WTC11 (cell line): ENCODE measurements at regions not wholly inside any gene's neighbourhood (a gene's known extent, or its start where the extent isn't known, plus 50 kb on each side); places are given as distances from the start of the nearest gene placed in this dataset.

ENCODE experiments used
- ATAC-seq: fragments of 200-7000 bp; cut with Tn5 transposase; 2 replicates; pipeline ENCODE4 v1.10.0; 2021; ENCODE audit warnings: mild to moderate bottlenecking, moderate library complexity
- CTCF ChIA-PET: fragments of 300-600 bp; sonication (Branson Sonifier 250); formaldehyde crosslinking; loops from one replicate; lab custom pipeline; 2021; ENCODE audit warnings: antibody characterized with exemption; lab: Charles Lee
- POLR2A ChIA-PET: fragments of 350-600 bp; sonication (Branson Sonifier 250); formaldehyde crosslinking; loops from one replicate; lab custom pipeline; 2021; ENCODE audit warnings: antibody characterized with exemption; lab: Charles Lee
- DNase-seq: peaks from one replicate; pipeline ENCODE4 v3.0.0; 2021; ENCODE audit warnings: low spot score
- H3K27ac Mint-ChIP-seq: 2 replicates; pipeline ENCODE4 v1.8.0; 2021; ENCODE audit warnings: mixed read lengths
- H3K27me3 Mint-ChIP-seq: 2 replicates; pipeline ENCODE4 v1.8.0; 2021; ENCODE audit warnings: low read depth, mild to moderate bottlenecking, moderate library complexity, mixed read lengths
- H3K36me3 Mint-ChIP-seq: 2 replicates; pipeline ENCODE4 v1.8.0; 2021; ENCODE audit warnings: mixed read lengths
- H3K4me1 Mint-ChIP-seq: 2 replicates; pipeline ENCODE4 v1.8.0; 2022; ENCODE audit warnings: mixed read lengths
- H3K4me3 Mint-ChIP-seq: 2 replicates; pipeline ENCODE4 v1.8.0; 2021; ENCODE audit warnings: mild to moderate bottlenecking, moderate library complexity, mixed read lengths
- H3K9me3 Mint-ChIP-seq: 2 replicates; pipeline ENCODE4 v1.8.0; 2021; ENCODE audit warnings: mixed read lengths
- ATF1 ChIP-seq: sonication (generic); formaldehyde crosslinking; IDR thresholded peaks from 2 replicates; pipeline ENCODE4 v1.8.1; 2023; ENCODE audit warnings: mild to moderate bottlenecking, moderate library complexity, missing genetic modification reagents
- CDX4 ChIP-seq: fragments of 250-450 bp; sonication (Bioruptor Pico); IDR thresholded peaks from 2 replicates; pipeline ENCODE4 v1.9.0; 2021; ENCODE audit warnings: moderate library complexity, mild to moderate bottlenecking, inconsistent platforms, borderline replicate concordance
- CTCF ChIP-seq: fragments of 200-600 bp; IDR thresholded peaks from 2 replicates; pipeline ENCODE4 v1.8.0; 2022; ENCODE audit warnings: antibody characterized with exemption
- ELF4 ChIP-seq: sonication (generic); formaldehyde crosslinking; IDR thresholded peaks from 2 replicates; pipeline ENCODE4 v1.8.1; 2022; ENCODE audit warnings: low read depth, mild to moderate bottlenecking, moderate library complexity, missing genetic modification reagents
- ETV6 ChIP-seq: sonication (generic); formaldehyde crosslinking; IDR thresholded peaks from 2 replicates; pipeline ENCODE4 v1.8.1; 2022; ENCODE audit warnings: mild to moderate bottlenecking, missing genetic modification reagents
- FOXJ3 ChIP-seq: sonication (generic); formaldehyde crosslinking; IDR thresholded peaks from 2 replicates; pipeline ENCODE4 v1.9.0; 2021; ENCODE audit warnings: missing genetic modification reagents, mild to moderate bottlenecking, borderline replicate concordance
- FOXP1 ChIP-seq: sonication (generic); formaldehyde crosslinking; IDR thresholded peaks from 2 replicates; pipeline ENCODE4 v1.8.0; 2022; ENCODE audit warnings: missing genetic modification reagents, mild to moderate bottlenecking, moderate library complexity, borderline replicate concordance
- GTF2I ChIP-seq: fragments of 250-450 bp; sonication (Bioruptor Pico); conservative IDR thresholded peaks from 2 replicates; pipeline ENCODE4 v1.4.0; 2021; ENCODE audit warnings: mild to moderate bottlenecking
- HMGA2 ChIP-seq: fragments of 250-450 bp; sonication (Bioruptor Pico); IDR thresholded peaks from 2 replicates; pipeline ENCODE4 v1.4.0; 2021; ENCODE audit warnings: mild to moderate bottlenecking, moderate library complexity
- MXD4 ChIP-seq: fragments of 250-450 bp; sonication (Bioruptor Pico); IDR thresholded peaks from 2 replicates; pipeline ENCODE4 v1.8.0; 2021; ENCODE audit warnings: mild to moderate bottlenecking, moderate library complexity, borderline replicate concordance
- NFATC4 ChIP-seq: fragments of 250-450 bp; sonication (Bioruptor Pico); IDR thresholded peaks from 2 replicates; pipeline ENCODE4 v1.9.0; 2021; ENCODE audit warnings: mild to moderate bottlenecking
- NFYB ChIP-seq: sonication (generic); formaldehyde crosslinking; conservative IDR thresholded peaks from 2 replicates; pipeline ENCODE4 v1.8.0; 2022; ENCODE audit warnings: low read depth, missing genetic modification reagents
- RELA ChIP-seq: sonication (generic); formaldehyde crosslinking; IDR thresholded peaks from 2 replicates; pipeline ENCODE4 v1.8.1; 2022; ENCODE audit warnings: missing genetic modification reagents, mild to moderate bottlenecking, borderline replicate concordance
- TP53 ChIP-seq: sonication (generic); formaldehyde crosslinking; IDR thresholded peaks from 2 replicates; pipeline ENCODE4 v1.8.1; 2023; ENCODE audit warnings: mild to moderate bottlenecking, missing genetic modification reagents
- ZBTB21 ChIP-seq: sonication (generic); formaldehyde crosslinking; IDR thresholded peaks from 2 replicates; pipeline ENCODE4 v1.8.1; 2023; ENCODE audit warnings: mild to moderate bottlenecking, missing genetic modification reagents, borderline replicate concordance
- ZNF263 ChIP-seq: sonication (generic); formaldehyde crosslinking; IDR thresholded peaks from 2 replicates; pipeline ENCODE4 v1.8.1; 2022; ENCODE audit warnings: low read depth, mild to moderate bottlenecking, moderate library complexity, missing genetic modification reagents
- ZNF317 ChIP-seq: sonication (generic); formaldehyde crosslinking; IDR thresholded peaks from 2 replicates; pipeline ENCODE4 v1.8.1; 2023; ENCODE audit warnings: low read depth, mild to moderate bottlenecking, moderate library complexity, missing genetic modification reagents, borderline replicate concordance
- TF ChIP-seq, protein P1 (sequence below): sonication (generic); formaldehyde crosslinking; IDR thresholded peaks from 2 replicates; pipeline ENCODE4 v1.8.1; 2023; ENCODE audit warnings: mild to moderate bottlenecking, missing genetic modification reagents
- TF ChIP-seq, protein P2 (sequence below): sonication (generic); formaldehyde crosslinking; conservative IDR thresholded peaks from 2 replicates; pipeline ENCODE4 v1.8.1; 2022; ENCODE audit warnings: mild to moderate bottlenecking, missing genetic modification reagents
- TF ChIP-seq, protein P3 (sequence below): fragments of 250-450 bp; sonication (Bioruptor Pico); IDR thresholded peaks from 2 replicates; pipeline ENCODE4 v2.1.2; 2022; ENCODE audit warnings: mild to moderate bottlenecking, moderate library complexity
- TF ChIP-seq, protein P4 (sequence below): fragments of 250-450 bp; sonication (Bioruptor Pico); IDR thresholded peaks from 2 replicates; pipeline ENCODE4 v1.9.0; 2021; ENCODE audit warnings: mild to moderate bottlenecking
- TF ChIP-seq, protein P5 (sequence below): fragments of 250-450 bp; sonication (Bioruptor Pico); conservative IDR thresholded peaks from 2 replicates; pipeline ENCODE4 v1.9.0; 2021; ENCODE audit warnings: mild to moderate bottlenecking

DNA sequence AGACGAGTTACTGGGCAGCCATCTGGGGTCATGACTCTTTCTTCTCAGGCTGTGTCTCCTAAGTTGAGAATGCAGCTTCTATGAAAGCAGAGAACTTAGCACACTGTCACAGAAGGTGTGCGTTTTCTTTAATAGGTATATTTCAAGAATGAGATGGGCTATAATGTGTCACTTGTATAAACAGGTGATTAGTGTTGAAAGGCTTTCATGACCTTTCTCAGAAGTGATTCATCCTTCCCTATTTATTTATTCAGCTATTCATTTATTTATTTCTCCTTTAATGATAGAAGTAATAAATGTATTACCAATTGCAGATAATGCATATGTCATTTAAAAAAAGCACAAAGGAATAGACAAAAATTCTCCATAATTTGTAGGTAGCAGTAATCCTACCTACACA, 157.2 kb upstream of the COL21A1 start:
- H3K4me1 Mint-ChIP-seq, result peaks cover 6% of the 10 kb centered on the region; the same call in 1 of the 2 replicates
- no peak for DNase-seq
- H3K4me3 Mint-ChIP-seq, result no peak overlapping the region
- peaks cover 9% of the 10 kb centered on the region for H3K9me3 Mint-ChIP-seq
- TF ChIP-seq, protein P1, sequence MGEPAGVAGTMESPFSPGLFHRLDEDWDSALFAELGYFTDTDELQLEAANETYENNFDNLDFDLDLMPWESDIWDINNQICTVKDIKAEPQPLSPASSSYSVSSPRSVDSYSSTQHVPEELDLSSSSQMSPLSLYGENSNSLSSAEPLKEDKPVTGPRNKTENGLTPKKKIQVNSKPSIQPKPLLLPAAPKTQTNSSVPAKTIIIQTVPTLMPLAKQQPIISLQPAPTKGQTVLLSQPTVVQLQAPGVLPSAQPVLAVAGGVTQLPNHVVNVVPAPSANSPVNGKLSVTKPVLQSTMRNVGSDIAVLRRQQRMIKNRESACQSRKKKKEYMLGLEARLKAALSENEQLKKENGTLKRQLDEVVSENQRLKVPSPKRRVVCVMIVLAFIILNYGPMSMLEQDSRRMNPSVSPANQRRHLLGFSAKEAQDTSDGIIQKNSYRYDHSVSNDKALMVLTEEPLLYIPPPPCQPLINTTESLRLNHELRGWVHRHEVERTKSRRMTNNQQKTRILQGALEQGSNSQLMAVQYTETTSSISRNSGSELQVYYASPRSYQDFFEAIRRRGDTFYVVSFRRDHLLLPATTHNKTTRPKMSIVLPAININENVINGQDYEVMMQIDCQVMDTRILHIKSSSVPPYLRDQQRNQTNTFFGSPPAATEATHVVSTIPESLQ (CRISPR knock-in tag), result no peak
- TF ChIP-seq RELA (CRISPR knock-in tag) (no peak), CTCF (no peak), GTF2I (CRISPR knock-in tag) (no peak), ZBTB21 (CRISPR knock-in tag) (no peak), ELF4 (no peak), FOXJ3 (no peak), CDX4 (no peak), HMGA2 (CRISPR knock-in tag) (no peak), MXD4 (no peak), NFYB (CRISPR knock-in tag) (no peak)
- TF ChIP-seq, protein P2, sequence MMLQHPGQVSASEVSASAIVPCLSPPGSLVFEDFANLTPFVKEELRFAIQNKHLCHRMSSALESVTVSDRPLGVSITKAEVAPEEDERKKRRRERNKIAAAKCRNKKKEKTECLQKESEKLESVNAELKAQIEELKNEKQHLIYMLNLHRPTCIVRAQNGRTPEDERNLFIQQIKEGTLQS, result no peak
- TF ChIP-seq, protein P3, sequence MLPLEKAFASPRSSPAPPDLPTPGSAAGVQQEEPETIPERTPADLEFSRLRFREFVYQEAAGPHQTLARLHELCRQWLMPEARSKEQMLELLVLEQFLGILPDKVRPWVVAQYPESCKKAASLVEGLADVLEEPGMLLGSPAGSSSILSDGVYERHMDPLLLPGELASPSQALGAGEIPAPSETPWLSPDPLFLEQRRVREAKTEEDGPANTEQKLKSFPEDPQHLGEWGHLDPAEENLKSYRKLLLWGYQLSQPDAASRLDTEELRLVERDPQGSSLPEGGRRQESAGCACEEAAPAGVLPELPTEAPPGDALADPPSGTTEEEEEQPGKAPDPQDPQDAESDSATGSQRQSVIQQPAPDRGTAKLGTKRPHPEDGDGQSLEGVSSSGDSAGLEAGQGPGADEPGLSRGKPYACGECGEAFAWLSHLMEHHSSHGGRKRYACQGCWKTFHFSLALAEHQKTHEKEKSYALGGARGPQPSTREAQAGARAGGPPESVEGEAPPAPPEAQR (CRISPR knock-in tag), result no peak
- TF ChIP-seq, protein P4, sequence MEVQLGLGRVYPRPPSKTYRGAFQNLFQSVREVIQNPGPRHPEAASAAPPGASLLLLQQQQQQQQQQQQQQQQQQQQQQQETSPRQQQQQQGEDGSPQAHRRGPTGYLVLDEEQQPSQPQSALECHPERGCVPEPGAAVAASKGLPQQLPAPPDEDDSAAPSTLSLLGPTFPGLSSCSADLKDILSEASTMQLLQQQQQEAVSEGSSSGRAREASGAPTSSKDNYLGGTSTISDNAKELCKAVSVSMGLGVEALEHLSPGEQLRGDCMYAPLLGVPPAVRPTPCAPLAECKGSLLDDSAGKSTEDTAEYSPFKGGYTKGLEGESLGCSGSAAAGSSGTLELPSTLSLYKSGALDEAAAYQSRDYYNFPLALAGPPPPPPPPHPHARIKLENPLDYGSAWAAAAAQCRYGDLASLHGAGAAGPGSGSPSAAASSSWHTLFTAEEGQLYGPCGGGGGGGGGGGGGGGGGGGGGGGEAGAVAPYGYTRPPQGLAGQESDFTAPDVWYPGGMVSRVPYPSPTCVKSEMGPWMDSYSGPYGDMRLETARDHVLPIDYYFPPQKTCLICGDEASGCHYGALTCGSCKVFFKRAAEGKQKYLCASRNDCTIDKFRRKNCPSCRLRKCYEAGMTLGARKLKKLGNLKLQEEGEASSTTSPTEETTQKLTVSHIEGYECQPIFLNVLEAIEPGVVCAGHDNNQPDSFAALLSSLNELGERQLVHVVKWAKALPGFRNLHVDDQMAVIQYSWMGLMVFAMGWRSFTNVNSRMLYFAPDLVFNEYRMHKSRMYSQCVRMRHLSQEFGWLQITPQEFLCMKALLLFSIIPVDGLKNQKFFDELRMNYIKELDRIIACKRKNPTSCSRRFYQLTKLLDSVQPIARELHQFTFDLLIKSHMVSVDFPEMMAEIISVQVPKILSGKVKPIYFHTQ (CRISPR knock-in tag), result no peak
- no peaks in the 10 kb centered on the region for H3K27me3 Mint-ChIP-seq
- ATAC-seq, result no peak
- no peak overlapping the region for H3K27ac Mint-ChIP-seq
- H3K36me3 Mint-ChIP-seq, result peaks cover 3% of the 10 kb centered on the region; the same call in 1 of the 2 replicates
- POLR2A ChIA-PET, result no interaction called here
- CTCF ChIA-PET, result no interaction called here

DNA sequence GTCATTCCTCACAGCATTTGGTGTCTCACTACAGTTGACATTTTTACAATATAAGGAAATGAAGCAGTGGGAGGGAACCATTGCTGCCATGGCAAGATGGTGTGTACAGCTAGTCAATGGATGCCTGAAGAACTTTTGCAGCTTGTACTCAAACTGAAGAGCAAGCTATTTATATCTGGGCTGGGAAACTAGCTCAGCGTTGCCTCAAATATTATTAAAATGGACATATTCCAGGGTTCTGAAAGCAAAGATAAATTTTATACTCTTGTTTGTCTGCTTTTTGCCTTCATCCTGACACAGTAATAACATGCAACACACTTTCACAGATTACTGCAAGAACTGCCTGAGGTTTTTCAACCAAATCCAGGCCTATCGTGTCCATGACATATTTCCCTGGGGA, 156.4 kb upstream of the COL21A1 start:
- Mint-ChIP-seq H3K4me3 (no peak overlapping the region), H3K9me3 (peaks cover 9% of the 10 kb centered on the region), H3K27me3 (no peaks in the 10 kb centered on the region), H3K36me3 (peaks cover 3% of the 10 kb centered on the region; the same call in 1 of the 2 replicates), H3K27ac (no peak overlapping the region), H3K4me1 (peaks cover 12% of the 10 kb centered on the region)
- ChIA-PET POLR2A (no interaction called here), CTCF (no interaction called here)
- no peak for ATAC-seq
- DNase-seq, result no peak
- TF ChIP-seq ZNF317 (CRISPR knock-in tag) (no peak), ZNF263 (CRISPR knock-in tag) (no peak), ETV6 (CRISPR knock-in tag) (no peak), ATF1 (CRISPR knock-in tag) (no peak), TP53 (no peak), FOXP1 (CRISPR knock-in tag) (no peak), GTF2I (CRISPR knock-in tag) (no peak), ZBTB21 (CRISPR knock-in tag) (no peak), NFATC4 (CRISPR knock-in tag) (no peak)
- TF ChIP-seq, protein P5, sequence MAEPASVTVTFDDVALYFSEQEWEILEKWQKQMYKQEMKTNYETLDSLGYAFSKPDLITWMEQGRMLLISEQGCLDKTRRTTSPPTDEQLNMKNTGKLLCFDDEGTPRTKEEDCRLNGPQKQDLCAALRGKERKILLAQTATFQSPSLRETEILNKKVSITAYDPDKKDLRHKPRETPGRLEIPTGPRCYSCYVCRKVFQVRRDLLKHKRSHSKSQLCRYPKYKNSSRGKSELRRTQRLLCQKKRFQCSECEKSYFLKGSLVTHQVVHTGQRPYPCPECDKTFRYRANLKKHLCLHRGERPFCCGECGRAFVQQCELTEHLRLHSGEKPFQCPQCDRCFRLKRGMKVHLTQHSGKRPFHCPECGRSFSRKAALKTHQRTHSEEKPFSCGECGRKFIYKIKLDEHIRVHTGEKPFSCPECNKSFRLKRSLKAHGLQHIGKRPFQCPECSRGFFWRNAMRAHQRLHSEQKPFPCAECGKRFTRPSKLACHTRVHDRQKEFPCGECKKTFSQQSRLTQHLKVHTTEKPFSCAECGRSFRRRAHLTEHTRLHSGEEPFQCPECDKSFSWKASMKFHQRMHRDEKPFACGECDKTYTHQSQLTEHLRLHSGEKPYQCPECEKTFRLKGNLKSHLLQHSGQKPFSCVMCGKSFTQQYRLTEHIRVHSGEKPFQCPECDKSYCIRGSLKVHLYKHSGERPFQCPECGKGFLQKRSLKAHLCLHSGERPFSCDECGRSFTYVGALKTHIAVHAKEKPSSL, result no peak
